ENCODE measurements at regions not wholly inside any gene's neighbourhood (a gene's known extent, or its start where the extent isn't known, plus 50 kb on each side); places are given as distances from the start of the nearest gene placed in this dataset.

DNA sequence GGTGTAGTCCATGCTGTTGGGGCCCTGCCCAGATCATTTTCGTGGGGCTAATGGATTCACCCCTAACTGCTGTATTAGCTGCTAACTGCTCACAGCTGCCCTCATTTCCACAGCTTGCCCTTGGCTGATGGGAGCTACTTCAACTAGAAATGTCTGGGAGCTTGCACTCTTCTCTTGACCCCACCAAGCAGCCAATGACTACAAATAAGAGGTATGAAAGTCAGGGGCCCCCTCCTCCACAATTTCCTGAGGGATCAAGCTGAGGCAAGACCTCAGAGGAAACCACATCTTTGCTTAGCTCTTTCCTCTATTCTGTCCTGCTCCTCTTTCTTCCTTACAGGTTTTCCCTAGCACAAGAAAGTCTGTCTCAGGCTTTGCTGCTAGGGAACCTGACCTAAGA lies 397.5 kb downstream of the MLLT3 start:
- no peak for TF ChIP-seq POLR2A (IDR thresholded peaks at IDR 0.05)
- TF ChIP-seq, protein P1, sequence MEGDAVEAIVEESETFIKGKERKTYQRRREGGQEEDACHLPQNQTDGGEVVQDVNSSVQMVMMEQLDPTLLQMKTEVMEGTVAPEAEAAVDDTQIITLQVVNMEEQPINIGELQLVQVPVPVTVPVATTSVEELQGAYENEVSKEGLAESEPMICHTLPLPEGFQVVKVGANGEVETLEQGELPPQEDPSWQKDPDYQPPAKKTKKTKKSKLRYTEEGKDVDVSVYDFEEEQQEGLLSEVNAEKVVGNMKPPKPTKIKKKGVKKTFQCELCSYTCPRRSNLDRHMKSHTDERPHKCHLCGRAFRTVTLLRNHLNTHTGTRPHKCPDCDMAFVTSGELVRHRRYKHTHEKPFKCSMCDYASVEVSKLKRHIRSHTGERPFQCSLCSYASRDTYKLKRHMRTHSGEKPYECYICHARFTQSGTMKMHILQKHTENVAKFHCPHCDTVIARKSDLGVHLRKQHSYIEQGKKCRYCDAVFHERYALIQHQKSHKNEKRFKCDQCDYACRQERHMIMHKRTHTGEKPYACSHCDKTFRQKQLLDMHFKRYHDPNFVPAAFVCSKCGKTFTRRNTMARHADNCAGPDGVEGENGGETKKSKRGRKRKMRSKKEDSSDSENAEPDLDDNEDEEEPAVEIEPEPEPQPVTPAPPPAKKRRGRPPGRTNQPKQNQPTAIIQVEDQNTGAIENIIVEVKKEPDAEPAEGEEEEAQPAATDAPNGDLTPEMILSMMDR (IDR thresholded peaks at IDR 0.05): no peak

All from prostate gland (tissue), 2 donors.